GM18867 (cell line): ENCODE measurements at regions not wholly inside any gene's neighbourhood (a gene's known extent, or its start where the extent isn't known, plus 50 kb on each side); places are given as distances from the start of the nearest gene placed in this dataset.

Experiments
- ATAC-seq: cut with Tn5 transposase; IDR thresholded peaks from one replicate; pipeline ENCODE4 v1.9.1; 2021; ENCODE audit warnings: mild to moderate bottlenecking, moderate library complexity; ENCODE audit not compliant: unreplicated experiment

- ATAC-seq: no peak
Measured at GRCh38 chr12:28601570-28602058, 411.4 kb downstream of the CCDC91 start.

- ATAC-seq: no peak
Measured at GRCh38 chr12:28602786-28603185, 412.5 kb downstream of the CCDC91 start.

DNA sequence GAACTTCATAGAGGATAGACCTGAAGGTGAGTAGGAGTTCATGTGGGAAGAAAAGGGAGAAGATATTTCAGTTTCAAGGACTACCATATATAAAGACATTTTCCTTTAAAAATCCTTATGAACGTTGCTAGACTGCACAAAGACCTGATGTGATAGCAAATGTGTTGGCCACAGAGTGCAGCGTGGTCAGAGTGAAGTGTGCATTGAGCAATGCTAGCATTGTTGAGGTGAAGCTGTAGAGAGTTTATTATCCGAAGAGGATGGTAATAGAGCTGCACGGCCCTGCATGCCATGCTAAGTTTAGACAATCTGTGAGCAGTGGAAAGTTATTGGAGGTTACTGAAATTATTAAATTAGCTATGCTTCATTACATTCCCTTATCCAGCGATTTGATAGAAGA is 413.0 kb downstream of the CCDC91 start:
- no peak for ATAC-seq

DNA sequence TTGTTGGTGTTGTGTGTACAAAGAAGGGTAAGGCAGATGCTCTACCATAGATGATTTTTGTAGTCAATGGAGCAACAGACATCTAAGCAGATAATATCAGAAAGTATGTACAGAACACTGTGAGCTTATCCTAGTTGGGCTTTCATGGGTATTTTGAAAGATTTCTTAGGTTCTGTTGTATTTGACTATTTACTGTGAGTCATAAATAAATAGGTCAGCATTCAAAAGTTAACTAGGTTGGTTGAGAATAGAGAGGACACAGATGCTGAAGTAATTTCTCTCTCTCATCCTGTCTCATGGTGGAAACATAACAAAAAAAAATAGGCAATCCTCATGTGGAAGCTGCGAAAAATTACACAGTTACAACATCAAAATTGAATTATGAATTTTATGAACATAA is 413.5 kb downstream of the CCDC91 start:
- no peak for ATAC-seq

DNA sequence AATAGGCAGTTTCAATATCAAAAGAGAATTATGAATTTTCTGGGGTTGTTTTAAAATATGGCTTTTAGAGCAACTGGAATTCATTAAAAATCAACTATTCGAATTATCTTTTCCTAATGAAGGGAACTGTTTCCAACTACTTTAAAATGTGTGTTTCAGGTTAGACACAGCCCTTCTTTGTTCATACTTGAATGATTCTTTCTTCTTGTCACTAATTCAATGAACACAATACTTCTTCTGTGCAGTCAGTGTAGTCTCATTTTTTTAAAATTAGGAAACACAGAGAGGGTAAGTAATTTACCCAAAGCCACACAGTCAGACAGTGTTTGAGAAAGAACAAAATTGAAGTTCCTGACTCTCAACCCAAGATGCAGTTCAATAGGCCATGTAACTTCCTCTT is 414.0 kb downstream of the CCDC91 start:
- no peak for ATAC-seq

GRCh38 chr12:28606967-28607557 is 416.8 kb downstream of the CCDC91 start:
- no peak for ATAC-seq

- ATAC-seq: no peak
Measured at GRCh38 chr12:28610401-28611114, 420.3 kb downstream of the CCDC91 start.

DNA sequence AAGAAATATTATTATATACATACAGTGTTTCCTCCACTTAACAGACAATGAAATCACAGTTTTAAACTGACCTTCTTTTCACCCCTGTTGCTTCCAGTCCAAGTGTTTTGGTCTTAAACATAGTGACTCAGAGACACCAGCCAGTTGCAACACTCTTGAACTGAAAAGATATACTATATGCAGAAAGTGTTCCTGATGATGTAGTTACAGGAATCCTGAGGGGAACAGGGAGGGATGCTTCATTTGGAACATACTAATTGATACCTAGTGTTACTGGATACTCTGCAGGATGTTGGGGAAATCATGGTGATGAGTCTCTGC is 420.8 kb downstream of the CCDC91 start:
- no peak for ATAC-seq

GRCh38 chr12:28611449-28611848 is 421.2 kb downstream of the CCDC91 start:
- no peak for ATAC-seq

- no peak for ATAC-seq
Measured at GRCh38 chr12:28618171-28618570, 427.9 kb downstream of the CCDC91 start.

DNA sequence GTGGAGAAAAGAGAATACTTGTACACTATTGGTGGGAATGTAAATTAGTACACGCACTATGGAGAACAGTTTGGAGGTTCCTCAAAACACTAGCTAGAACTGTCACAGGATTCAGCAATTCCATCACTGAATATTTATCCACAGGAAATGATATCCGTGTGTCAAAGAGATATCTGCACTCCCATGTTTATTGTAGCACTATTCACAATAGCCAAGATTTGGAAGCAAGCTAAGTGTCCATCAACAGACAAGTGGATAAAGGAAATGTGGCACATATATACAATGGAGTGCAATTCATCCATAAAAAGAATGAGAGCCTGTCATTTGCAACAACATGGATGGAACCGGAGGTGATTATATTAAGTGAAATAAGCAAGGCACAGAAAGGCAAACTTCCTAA is 428.5 kb downstream of the CCDC91 start:
- no peak for ATAC-seq

GRCh38 chr12:28620281-28620680 is 430.0 kb downstream of the CCDC91 start:
- no peak for ATAC-seq

GRCh38 chr12:28622406-28622805 is 432.1 kb downstream of the CCDC91 start:
- no peak for ATAC-seq

DNA sequence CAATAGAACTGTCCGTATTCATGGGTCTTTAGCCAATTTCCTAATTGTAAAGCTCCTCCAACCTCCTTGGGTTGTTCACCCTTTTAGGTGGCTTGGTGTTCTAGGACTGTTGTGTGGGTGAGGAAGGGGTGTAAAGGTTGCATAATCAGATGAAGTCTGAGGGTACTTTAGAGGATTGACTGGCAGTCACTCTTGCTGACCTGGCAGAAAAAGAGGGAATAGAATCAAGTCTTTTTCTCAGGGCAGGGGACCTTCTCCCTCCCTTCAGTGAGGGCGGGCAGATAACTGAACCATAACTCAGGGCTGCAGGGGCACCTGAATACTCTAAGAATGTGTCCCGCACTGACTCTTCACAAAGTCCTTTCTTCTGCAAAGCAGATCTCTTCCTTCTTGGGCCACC is 436.2 kb downstream of the CCDC91 start:
- ATAC-seq: no peak

- no peak for ATAC-seq
Measured at GRCh38 chr12:28629691-28630090, 439.4 kb downstream of the CCDC91 start.

- ATAC-seq: no peak
Measured at GRCh38 chr12:28631831-28632230, 441.6 kb downstream of the CCDC91 start.

DNA sequence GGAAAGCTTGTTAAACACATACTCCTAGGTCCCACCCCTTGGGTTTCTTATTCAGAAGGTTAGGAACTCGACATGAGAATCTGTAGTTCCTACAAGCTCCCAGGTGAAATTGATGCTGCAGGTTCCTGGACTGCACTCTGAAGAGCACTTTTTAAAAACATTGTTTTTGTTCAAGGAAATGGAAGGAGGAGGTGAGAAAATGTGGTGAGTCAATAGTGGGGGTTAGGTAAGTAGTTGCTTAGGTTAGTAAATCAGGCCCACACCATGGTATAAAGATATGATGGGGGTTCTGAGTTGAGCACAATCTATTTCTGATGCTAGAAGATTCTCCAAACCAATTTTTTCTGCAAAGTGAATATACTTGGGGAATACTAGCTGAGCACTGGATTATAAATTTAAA is 450.3 kb downstream of the CCDC91 start:
- ATAC-seq: no peak

DNA sequence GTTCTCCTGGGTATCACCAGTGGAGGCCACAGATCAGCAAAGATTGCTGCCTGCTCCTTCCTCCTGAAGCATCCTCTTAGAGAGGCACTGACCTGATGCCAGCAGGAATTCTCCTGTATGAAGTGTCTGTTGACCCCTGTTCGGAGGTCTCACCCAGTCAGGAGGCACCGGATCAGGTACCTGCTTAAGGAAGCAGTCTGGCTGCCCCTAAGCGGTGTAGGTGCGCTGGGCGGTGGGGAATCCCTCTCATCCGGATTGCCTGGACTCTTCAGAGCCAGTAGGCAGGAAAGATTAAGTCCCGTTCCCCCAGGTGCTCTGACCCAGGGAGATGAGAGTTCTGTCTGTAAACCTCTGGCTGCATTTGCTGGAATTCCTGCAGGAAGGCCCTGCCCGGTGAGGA is 455.2 kb downstream of the CCDC91 start:
- no peak for ATAC-seq

DNA sequence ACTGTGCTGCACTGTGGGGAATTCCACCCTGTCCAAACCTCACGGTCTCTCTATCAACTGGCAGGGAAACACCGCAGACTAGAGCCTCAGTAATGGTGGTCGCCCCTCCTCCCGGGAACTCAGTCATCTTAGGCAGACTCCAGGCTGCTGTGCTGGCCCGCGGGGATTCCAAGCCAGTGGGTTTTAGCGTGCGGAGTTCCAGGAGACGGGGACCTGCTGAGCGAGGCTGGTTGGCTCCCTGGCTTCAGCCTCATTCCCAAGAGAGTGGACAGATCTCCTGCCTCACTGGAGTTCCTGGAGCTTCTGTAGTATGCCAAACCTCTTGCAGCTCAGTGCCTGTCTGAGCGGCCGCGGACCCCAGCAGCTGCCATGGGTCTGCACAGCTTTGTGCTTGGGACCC is 455.6 kb downstream of the CCDC91 start:
- ATAC-seq: no peak

GRCh38 chr12:28650906-28651305 is 460.6 kb downstream of the CCDC91 start:
- no peak for ATAC-seq

GRCh38 chr12:28652239-28652638 is 462.0 kb downstream of the CCDC91 start:
- ATAC-seq: no peak

DNA sequence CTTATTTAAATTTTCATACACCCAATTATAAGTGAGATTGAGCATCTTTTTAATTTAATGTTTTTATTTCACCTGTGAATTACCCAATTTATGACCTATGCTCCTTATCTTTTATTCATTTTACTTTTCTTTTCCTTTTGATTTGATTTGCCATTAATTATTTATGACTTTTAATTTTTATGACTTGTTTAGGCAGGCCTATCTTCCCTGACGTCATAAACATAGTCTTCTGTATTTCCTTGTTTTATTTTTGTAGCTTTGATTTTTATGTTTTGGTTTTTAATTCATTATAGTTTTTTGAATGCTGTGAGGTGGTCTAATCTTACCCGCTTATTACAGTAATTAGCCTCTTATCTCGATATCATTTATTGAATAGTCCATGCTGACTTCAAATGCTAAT is 467.1 kb upstream of the FAR2 start:
- no peak for ATAC-seq

DNA sequence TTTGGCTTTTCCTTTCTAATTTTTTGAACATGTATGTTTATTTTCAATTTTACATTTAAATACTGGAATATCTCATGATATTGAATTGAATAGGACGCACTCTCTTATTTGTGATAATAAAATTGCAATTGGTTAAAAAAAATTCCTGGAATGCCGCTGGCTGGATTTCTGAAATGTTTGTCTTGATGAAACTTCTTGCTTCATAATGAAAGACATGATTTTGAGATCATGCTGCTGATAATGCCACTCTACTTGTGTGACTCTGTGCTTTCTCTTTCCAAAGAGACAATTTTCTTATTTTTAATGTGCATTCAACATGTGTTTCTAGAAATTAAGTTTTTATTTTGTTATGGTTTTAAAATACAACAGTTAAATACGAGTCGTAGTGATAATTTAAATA is 465.7 kb upstream of the FAR2 start:
- ATAC-seq: no peak
